GM23338 (cell line): ENCODE measurements at regions not wholly inside any gene's neighbourhood (a gene's known extent, or its start where the extent isn't known, plus 50 kb on each side); places are given as distances from the start of the nearest gene placed in this dataset.

Experiments used
- ATAC-seq: fragments of 200-7000 bp; cut with Tn5 transposase; 3 replicates; pipeline ENCODE4 v1.9.1; 2020
- DNase-seq: peaks from one replicate; pipeline ENCODE4 v3.0.0-alpha.2; 2015; ENCODE audit warnings: low spot score
- H2AFZ ChIP-seq: fragments of 200-600 bp; sonication (generic); 2 replicates; pipeline ENCODE4 v1.8.0; 2016; ENCODE audit warnings: antibody characterized with exemption, mild to moderate bottlenecking, moderate library complexity
- H3F3A ChIP-seq: fragments of 200-600 bp; sonication (generic); replicated peaks from 2 replicates; pipeline ENCODE4 v1.8.0; 2017; ENCODE audit warnings: antibody characterized with exemption, mixed run types, low read depth
- H3K27ac ChIP-seq: fragments of 200-600 bp; sonication (generic); 2 replicates; pipeline ENCODE4 v1.6.1; 2016; ENCODE audit warnings: low read depth
- H3K27me3 ChIP-seq: fragments of 200-600 bp; sonication (generic); 2 replicates; pipeline ENCODE4 v1.8.0; 2016; ENCODE audit warnings: mild to moderate bottlenecking, mixed run types, moderate library complexity; ENCODE audit not compliant: insufficient read depth
- H3K36me3 ChIP-seq: fragments of 200-600 bp; sonication (generic); 2 replicates; pipeline ENCODE4 v1.8.0; 2016; ENCODE audit warnings: mild to moderate bottlenecking; ENCODE audit not compliant: insufficient read depth
- H3K4me1 ChIP-seq: fragments of 200-600 bp; sonication (generic); 2 replicates; pipeline ENCODE4 v1.8.0; 2016; ENCODE audit warnings: mild to moderate bottlenecking, moderate library complexity; ENCODE audit not compliant: insufficient read depth
- H3K4me2 ChIP-seq: fragments of 200-600 bp; sonication (generic); 2 replicates; pipeline ENCODE4 v1.7.1; 2017; ENCODE audit warnings: mixed run types
- H3K4me3 ChIP-seq: fragments of 200-600 bp; sonication (generic); 2 replicates; pipeline ENCODE4 v1.6.1; 2016; ENCODE audit warnings: mixed run types
- H3K79me2 ChIP-seq: fragments of 200-600 bp; sonication (generic); replicated peaks from 2 replicates; pipeline ENCODE4 v1.8.0; 2017; ENCODE audit warnings: mild to moderate bottlenecking; ENCODE audit not compliant: insufficient read depth
- H3K9me2 ChIP-seq: fragments of 200-600 bp; sonication (generic); 2 replicates; pipeline ENCODE4 v1.8.0; 2017; ENCODE audit not compliant: insufficient read depth
- H4K20me1 ChIP-seq: fragments of 200-600 bp; sonication (generic); replicated peaks from 2 replicates; pipeline ENCODE4 v1.8.0; 2017; ENCODE audit warnings: mild to moderate bottlenecking; ENCODE audit not compliant: insufficient read depth
- H3K27ac Mint-ChIP-seq: 2 replicates; pipeline ENCODE4 v1.8.0; 2020; ENCODE audit warnings: inconsistent platforms, mild to moderate bottlenecking, moderate library complexity, mixed read lengths
- H3K27me3 Mint-ChIP-seq: 3 replicates; pipeline ENCODE4 v1.8.0; 2022; ENCODE audit warnings: low read depth, mild to moderate bottlenecking, moderate library complexity, mixed read lengths, inconsistent platforms; ENCODE audit not compliant: insufficient read depth, poor library complexity
- H3K36me3 Mint-ChIP-seq: 3 replicates; pipeline ENCODE4 v1.8.0; 2021; ENCODE audit warnings: low read depth, mild to moderate bottlenecking, inconsistent platforms, moderate library complexity, mixed read lengths
- H3K4me1 Mint-ChIP-seq: 3 replicates; pipeline ENCODE4 v1.8.0; 2020; ENCODE audit warnings: mild to moderate bottlenecking, inconsistent platforms, mixed read lengths
- H3K4me3 Mint-ChIP-seq: 3 replicates; pipeline ENCODE4 v1.8.0; 2021; ENCODE audit warnings: moderate library complexity, mild to moderate bottlenecking, inconsistent platforms, mixed read lengths
- H3K9me3 Mint-ChIP-seq: 3 replicates; pipeline ENCODE4 v1.8.0; 2020; ENCODE audit warnings: moderate library complexity, mild to moderate bottlenecking, inconsistent platforms, mixed read lengths
- CREB1 ChIP-seq: fragments of 250-450 bp; sonication (Bioruptor Pico); IDR thresholded peaks from 2 replicates; pipeline ENCODE4 v1.5.0; 2020; ENCODE audit warnings: low read depth, mild to moderate bottlenecking, moderate library complexity
- EZH2 ChIP-seq: fragments of 200-600 bp; sonication (generic); IDR thresholded peaks from one replicate; pipeline ENCODE4 v1.8.0; 2017; ENCODE audit warnings: antibody characterized with exemption, mild to moderate bottlenecking, low read depth; ENCODE audit not compliant: unreplicated experiment
- EZH2phosphoT487 ChIP-seq: fragments of 200-600 bp; sonication (generic); IDR thresholded peaks from one replicate; pipeline ENCODE4 v1.8.1; 2018; ENCODE audit warnings: antibody characterized with exemption; ENCODE audit not compliant: unreplicated experiment
- JUNB ChIP-seq: IDR thresholded peaks from one replicate; pipeline ENCODE4 v1.6.1; 2016; ENCODE audit warnings: antibody characterized with exemption; ENCODE audit not compliant: unreplicated experiment
- NANOG ChIP-seq: IDR thresholded peaks from 2 replicates; pipeline ENCODE4 v1.6.1; 2016; ENCODE audit warnings: antibody characterized with exemption, borderline replicate concordance
- POLR2AphosphoS5 ChIP-seq: IDR thresholded peaks from 2 replicates; pipeline ENCODE4 v1.6.1; 2016; ENCODE audit warnings: antibody characterized with exemption, low read depth
- STAT1 ChIP-seq: IDR thresholded peaks from one replicate; pipeline ENCODE4 v1.6.1; 2016; ENCODE audit warnings: antibody characterized with exemption; ENCODE audit not compliant: unreplicated experiment
- ZNF114 ChIP-seq: fragments of 250-450 bp; sonication (Bioruptor Pico); IDR thresholded peaks from 2 replicates; pipeline ENCODE4 v1.5.0; 2020; ENCODE audit warnings: mild to moderate bottlenecking, moderate library complexity
- ZNF331 ChIP-seq: fragments of 250-450 bp; sonication (Bioruptor Pico); IDR thresholded peaks from 2 replicates; pipeline ENCODE4 v1.5.0; 2020; ENCODE audit warnings: low read depth, mild to moderate bottlenecking, moderate library complexity
- TF ChIP-seq, protein P1 (sequence below), 2 experiments: fragments of 200-600 bp in 1 of 2; sonication (generic) in 1 of 2; conservative IDR thresholded peaks; 2 replicates each; pipeline versions ENCODE4 v1.5.1 to v1.6.1; 2016 to 2017; ENCODE audit warnings: antibody characterized with exemption in 2 of 2, low read depth in 2 of 2, mild to moderate bottlenecking in 2 of 2, moderate library complexity in 1 of 2
- TF ChIP-seq, protein P2 (sequence below): IDR thresholded peaks from 2 replicates; pipeline ENCODE4 v1.6.1; 2016; ENCODE audit warnings: antibody characterized with exemption
- TF ChIP-seq, protein P3 (sequence below): fragments of 250-450 bp; sonication (Bioruptor Pico); IDR thresholded peaks from 2 replicates; pipeline ENCODE4 v1.5.0; 2020; ENCODE audit warnings: mild to moderate bottlenecking, moderate library complexity
- TF ChIP-seq, protein P4 (sequence below): IDR thresholded peaks from one replicate; pipeline ENCODE4 v1.6.1; 2018; ENCODE audit warnings: antibody characterized with exemption; ENCODE audit not compliant: unreplicated experiment

DNA sequence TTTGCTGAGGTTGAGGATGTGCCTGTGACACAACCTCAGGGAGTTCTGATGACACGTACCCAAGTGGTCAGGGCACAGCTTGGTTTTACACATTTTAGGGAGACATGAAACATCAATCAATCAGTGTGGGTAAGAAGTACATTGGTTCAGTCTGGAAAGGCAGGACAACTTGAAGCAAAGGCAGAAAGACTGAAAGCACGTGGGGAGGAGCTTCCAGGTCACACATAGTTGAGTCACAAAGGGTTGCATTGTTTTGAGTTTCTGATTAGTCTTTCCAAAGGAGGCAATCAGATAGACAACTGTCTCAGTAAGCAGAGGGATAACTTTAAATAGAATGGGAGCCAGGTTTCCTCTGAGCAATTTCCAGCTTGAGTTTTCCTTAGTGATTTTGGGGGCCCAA, 1910.0 kb upstream of the AGA start (continued):
- no peak for TF ChIP-seq ZNF331
- TF ChIP-seq CREB1 (CRISPR knock-in tag): no peak
- no peak for TF ChIP-seq EZH2
- no peak for TF ChIP-seq NANOG

DNA sequence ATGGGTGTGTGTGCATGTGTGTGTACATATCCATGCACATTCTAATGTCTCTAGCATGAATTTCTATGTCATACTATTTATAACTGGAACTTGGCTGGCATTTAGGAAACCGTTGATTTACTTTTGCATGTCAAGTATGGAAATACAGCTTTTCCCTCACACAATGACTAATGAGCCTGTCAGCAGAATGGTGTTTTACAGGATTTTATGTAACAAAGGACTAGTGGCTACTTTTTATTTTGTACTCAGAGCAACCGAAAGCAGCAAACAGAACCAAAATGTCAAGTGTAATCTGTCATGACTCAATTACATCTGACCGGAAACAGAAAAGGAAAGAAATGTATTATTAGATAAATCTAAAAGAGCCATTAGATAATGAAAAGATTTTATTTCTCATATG, 1911.5 kb upstream of the AGA start:
- Histone ChIP-seq H3K79me2 (no peaks in the 10 kb centered on the region), H3K4me1 (no peaks in the 10 kb centered on the region), H3K36me3 (no peaks in the 10 kb centered on the region), H3K9me2 (no peaks in the 10 kb centered on the region), H3K27me3 (no peaks in the 10 kb centered on the region), H3K27ac (no peak overlapping the region), H2AFZ (no peak overlapping the region), H4K20me1 (no peaks in the 10 kb centered on the region), H3F3A (no peaks in the 10 kb centered on the region), H3K4me2 (no peak overlapping the region), H3K4me3 (no peak overlapping the region)
- H3K27me3 Mint-ChIP-seq: peaks cover 2% of the 10 kb centered on the region
- no peaks in the 10 kb centered on the region for H3K9me3 Mint-ChIP-seq
- DNase-seq (no peak), ATAC-seq (no peak)
- no peaks in the 10 kb centered on the region for H3K4me1 Mint-ChIP-seq
- TF ChIP-seq, protein P1, sequence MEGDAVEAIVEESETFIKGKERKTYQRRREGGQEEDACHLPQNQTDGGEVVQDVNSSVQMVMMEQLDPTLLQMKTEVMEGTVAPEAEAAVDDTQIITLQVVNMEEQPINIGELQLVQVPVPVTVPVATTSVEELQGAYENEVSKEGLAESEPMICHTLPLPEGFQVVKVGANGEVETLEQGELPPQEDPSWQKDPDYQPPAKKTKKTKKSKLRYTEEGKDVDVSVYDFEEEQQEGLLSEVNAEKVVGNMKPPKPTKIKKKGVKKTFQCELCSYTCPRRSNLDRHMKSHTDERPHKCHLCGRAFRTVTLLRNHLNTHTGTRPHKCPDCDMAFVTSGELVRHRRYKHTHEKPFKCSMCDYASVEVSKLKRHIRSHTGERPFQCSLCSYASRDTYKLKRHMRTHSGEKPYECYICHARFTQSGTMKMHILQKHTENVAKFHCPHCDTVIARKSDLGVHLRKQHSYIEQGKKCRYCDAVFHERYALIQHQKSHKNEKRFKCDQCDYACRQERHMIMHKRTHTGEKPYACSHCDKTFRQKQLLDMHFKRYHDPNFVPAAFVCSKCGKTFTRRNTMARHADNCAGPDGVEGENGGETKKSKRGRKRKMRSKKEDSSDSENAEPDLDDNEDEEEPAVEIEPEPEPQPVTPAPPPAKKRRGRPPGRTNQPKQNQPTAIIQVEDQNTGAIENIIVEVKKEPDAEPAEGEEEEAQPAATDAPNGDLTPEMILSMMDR (conservative IDR thresholded peaks at IDR 0.05; ENCODE audit: low read depth in 2 of 2): no peak
- TF ChIP-seq NANOG: no peak
- no peak for TF ChIP-seq CREB1 (CRISPR knock-in tag)
- TF ChIP-seq EZH2phosphoT487: no peak
- TF ChIP-seq ZNF114: no peak
- TF ChIP-seq, protein P2, sequence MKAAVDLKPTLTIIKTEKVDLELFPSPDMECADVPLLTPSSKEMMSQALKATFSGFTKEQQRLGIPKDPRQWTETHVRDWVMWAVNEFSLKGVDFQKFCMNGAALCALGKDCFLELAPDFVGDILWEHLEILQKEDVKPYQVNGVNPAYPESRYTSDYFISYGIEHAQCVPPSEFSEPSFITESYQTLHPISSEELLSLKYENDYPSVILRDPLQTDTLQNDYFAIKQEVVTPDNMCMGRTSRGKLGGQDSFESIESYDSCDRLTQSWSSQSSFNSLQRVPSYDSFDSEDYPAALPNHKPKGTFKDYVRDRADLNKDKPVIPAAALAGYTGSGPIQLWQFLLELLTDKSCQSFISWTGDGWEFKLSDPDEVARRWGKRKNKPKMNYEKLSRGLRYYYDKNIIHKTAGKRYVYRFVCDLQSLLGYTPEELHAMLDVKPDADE: no peak
- TF ChIP-seq STAT1: no peak
- TF ChIP-seq, protein P3, sequence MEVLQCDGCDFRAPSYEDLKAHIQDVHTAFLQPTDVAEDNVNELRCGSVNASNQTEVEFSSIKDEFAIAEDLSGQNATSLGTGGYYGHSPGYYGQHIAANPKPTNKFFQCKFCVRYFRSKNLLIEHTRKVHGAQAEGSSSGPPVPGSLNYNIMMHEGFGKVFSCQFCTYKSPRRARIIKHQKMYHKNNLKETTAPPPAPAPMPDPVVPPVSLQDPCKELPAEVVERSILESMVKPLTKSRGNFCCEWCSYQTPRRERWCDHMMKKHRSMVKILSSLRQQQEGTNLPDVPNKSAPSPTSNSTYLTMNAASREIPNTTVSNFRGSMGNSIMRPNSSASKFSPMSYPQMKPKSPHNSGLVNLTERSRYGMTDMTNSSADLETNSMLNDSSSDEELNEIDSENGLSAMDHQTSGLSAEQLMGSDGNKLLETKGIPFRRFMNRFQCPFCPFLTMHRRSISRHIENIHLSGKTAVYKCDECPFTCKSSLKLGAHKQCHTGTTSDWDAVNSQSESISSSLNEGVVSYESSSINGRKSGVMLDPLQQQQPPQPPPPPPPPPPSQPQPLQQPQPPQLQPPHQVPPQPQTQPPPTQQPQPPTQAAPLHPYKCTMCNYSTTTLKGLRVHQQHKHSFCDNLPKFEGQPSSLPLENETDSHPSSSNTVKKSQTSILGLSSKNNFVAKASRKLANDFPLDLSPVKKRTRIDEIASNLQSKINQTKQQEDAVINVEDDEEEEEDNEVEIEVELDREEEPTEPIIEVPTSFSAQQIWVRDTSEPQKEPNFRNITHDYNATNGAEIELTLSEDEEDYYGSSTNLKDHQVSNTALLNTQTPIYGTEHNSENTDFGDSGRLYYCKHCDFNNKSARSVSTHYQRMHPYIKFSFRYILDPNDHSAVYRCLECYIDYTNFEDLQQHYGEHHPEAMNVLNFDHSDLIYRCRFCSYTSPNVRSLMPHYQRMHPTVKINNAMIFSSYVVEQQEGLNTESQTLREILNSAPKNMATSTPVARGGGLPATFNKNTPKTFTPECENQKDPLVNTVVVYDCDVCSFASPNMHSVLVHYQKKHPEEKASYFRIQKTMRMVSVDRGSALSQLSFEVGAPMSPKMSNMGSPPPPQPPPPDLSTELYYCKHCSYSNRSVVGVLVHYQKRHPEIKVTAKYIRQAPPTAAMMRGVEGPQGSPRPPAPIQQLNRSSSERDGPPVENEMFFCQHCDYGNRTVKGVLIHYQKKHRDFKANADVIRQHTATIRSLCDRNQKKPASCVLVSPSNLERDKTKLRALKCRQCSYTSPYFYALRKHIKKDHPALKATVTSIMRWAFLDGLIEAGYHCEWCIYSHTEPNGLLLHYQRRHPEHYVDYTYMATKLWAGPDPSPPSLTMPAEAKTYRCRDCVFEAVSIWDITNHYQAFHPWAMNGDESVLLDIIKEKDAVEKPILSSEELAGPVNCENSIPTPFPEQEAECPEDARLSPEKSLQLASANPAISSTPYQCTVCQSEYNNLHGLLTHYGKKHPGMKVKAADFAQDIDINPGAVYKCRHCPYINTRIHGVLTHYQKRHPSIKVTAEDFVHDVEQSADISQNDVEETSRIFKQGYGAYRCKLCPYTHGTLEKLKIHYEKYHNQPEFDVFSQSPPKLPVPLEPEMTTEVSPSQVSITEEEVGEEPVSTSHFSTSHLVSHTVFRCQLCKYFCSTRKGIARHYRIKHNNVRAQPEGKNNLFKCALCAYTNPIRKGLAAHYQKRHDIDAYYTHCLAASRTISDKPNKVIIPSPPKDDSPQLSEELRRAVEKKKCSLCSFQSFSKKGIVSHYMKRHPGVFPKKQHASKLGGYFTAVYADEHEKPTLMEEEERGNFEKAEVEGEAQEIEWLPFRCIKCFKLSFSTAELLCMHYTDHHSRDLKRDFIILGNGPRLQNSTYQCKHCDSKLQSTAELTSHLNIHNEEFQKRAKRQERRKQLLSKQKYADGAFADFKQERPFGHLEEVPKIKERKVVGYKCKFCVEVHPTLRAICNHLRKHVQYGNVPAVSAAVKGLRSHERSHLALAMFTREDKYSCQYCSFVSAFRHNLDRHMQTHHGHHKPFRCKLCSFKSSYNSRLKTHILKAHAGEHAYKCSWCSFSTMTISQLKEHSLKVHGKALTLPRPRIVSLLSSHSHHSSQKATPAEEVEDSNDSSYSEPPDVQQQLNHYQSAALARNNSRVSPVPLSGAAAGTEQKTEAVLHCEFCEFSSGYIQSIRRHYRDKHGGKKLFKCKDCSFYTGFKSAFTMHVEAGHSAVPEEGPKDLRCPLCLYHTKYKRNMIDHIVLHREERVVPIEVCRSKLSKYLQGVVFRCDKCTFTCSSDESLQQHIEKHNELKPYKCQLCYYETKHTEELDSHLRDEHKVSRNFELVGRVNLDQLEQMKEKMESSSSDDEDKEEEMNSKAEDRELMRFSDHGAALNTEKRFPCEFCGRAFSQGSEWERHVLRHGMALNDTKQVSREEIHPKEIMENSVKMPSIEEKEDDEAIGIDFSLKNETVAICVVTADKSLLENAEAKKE (CRISPR knock-in tag): no peak
- no peak for TF ChIP-seq EZH2
- TF ChIP-seq, protein P4, sequence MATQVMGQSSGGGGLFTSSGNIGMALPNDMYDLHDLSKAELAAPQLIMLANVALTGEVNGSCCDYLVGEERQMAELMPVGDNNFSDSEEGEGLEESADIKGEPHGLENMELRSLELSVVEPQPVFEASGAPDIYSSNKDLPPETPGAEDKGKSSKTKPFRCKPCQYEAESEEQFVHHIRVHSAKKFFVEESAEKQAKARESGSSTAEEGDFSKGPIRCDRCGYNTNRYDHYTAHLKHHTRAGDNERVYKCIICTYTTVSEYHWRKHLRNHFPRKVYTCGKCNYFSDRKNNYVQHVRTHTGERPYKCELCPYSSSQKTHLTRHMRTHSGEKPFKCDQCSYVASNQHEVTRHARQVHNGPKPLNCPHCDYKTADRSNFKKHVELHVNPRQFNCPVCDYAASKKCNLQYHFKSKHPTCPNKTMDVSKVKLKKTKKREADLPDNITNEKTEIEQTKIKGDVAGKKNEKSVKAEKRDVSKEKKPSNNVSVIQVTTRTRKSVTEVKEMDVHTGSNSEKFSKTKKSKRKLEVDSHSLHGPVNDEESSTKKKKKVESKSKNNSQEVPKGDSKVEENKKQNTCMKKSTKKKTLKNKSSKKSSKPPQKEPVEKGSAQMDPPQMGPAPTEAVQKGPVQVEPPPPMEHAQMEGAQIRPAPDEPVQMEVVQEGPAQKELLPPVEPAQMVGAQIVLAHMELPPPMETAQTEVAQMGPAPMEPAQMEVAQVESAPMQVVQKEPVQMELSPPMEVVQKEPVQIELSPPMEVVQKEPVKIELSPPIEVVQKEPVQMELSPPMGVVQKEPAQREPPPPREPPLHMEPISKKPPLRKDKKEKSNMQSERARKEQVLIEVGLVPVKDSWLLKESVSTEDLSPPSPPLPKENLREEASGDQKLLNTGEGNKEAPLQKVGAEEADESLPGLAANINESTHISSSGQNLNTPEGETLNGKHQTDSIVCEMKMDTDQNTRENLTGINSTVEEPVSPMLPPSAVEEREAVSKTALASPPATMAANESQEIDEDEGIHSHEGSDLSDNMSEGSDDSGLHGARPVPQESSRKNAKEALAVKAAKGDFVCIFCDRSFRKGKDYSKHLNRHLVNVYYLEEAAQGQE: no peak
- no peak for TF ChIP-seq POLR2AphosphoS5
- no peak for TF ChIP-seq JUNB
- TF ChIP-seq ZNF331: no peak
- H3K36me3 Mint-ChIP-seq: peaks cover 14% of the 10 kb centered on the region; the same call in 2 of the 3 replicates
- H3K27ac Mint-ChIP-seq: no peak overlapping the region
- H3K4me3 Mint-ChIP-seq: no peak overlapping the region
